Anterior cingulate cortex (tissue), 58 donors: ENCODE measurements at regions not wholly inside any gene's neighbourhood (a gene's known extent, or its start where the extent isn't known, plus 50 kb on each side); places are given as distances from the start of the nearest gene placed in this dataset.
A peak's percentile ranks its signal among the peaks of the same experiment; 100 is the strongest.
"Not testable (repeated sequence)": the region's sequence is repeated elsewhere in the genome, so short reads cannot be mapped to it uniquely, and the experiment has no call there.

Experiments used
- DNase-seq, 58 donors: peaks; one replicate each; lab custom pipeline; 2025; lab: John Stamatoyannopoulos, UW

GRCh38 chr6:105860927-105861326 lies 225.2 kb upstream of the PRDM1 start:
- not testable (repeated sequence) for DNase-seq

GRCh38 chr6:105859457-105859856 lies 226.7 kb upstream of the PRDM1 start:
- DNase-seq: no peak

- DNase-seq: not testable (repeated sequence)
These were observed 227.5 kb upstream of the PRDM1 start for GRCh38 chr6:105858639-105859038.

GRCh38 chr6:105855433-105855832 lies 230.7 kb upstream of the PRDM1 start:
- no peak for DNase-seq

- DNase-seq: not testable (repeated sequence)
These were observed 232.2 kb upstream of the PRDM1 start for GRCh38 chr6:105853979-105854378.

GRCh38 chr6:105851606-105852005 lies 234.5 kb upstream of the PRDM1 start:
- DNase-seq: no peak

GRCh38 chr6:105851113-105851580 lies 235.0 kb upstream of the PRDM1 start:
- DNase-seq: no peak

GRCh38 chr6:105850261-105851112 lies 235.6 kb upstream of the PRDM1 start:
- DNase-seq: no peak

GRCh38 chr6:105849746-105850145 lies 236.4 kb upstream of the PRDM1 start:
- no peak for DNase-seq

- DNase-seq: no peak
These were observed 238.7 kb upstream of the PRDM1 start for GRCh38 chr6:105847433-105847832.

GRCh38 chr6:105844275-105844883 lies 241.8 kb upstream of the PRDM1 start:
- DNase-seq: peak in 49 of 58 donors; percentile 4 to 78 (median 40)

- DNase-seq: no peak
These were observed 246.9 kb upstream of the PRDM1 start for GRCh38 chr6:105839266-105839665.

- no peak for DNase-seq
These were observed 248.0 kb upstream of the PRDM1 start for GRCh38 chr6:105838171-105838570.

GRCh38 chr6:105836889-105837288 lies 249.2 kb upstream of the PRDM1 start:
- DNase-seq: no peak

GRCh38 chr6:105836379-105836778 lies 249.8 kb upstream of the PRDM1 start:
- no peak for DNase-seq

- DNase-seq: no peak
These were observed 250.8 kb upstream of the PRDM1 start for GRCh38 chr6:105835373-105835772.

GRCh38 chr6:105833959-105834947 lies 251.9 kb upstream of the PRDM1 start:
- no peak for DNase-seq

- DNase-seq: no peak
These were observed 253.8 kb upstream of the PRDM1 start for GRCh38 chr6:105832313-105832761.

GRCh38 chr6:105831311-105832097 lies 254.6 kb upstream of the PRDM1 start:
- no peak for DNase-seq

GRCh38 chr6:105825210-105825609 lies 260.9 kb upstream of the PRDM1 start:
- no peak for DNase-seq
